ENCODE measurements at regions not wholly inside any gene's neighbourhood (a gene's known extent, or its start where the extent isn't known, plus 50 kb on each side); places are given as distances from the start of the nearest gene placed in this dataset.
A peak's percentile ranks its signal among the peaks of the same experiment; 100 is the strongest.

DNA sequence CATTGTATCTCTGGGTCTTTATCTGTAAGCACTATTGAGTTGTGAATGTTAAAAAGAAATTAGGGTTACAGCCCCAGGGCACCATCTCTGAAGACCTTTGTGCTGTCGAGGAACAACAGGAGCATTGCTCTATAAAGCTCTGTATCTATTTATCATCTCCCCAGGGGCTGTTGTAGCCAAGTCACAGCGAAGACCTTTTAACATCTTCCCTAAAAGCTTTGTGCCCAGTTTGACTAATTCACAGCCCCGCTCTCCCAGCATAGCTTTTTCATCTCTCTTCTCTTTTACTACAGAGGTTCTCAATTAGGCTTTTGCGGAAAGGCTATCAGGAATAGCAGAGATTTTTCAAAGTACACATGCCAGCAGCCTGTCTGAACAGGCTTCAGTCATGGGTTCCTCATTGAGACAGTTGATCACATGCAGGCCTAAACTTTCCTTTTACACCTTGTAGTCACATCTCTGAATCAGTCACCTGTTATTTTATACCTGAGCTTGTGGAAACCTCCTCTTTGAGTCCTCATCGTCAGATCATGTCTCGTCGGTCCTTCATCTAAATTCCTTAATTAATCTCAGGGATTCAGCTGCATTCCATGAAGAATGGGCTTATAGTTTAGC, 140.5 kb downstream of the NPR3 start (continued):
- TF ChIP-seq, protein P1, sequence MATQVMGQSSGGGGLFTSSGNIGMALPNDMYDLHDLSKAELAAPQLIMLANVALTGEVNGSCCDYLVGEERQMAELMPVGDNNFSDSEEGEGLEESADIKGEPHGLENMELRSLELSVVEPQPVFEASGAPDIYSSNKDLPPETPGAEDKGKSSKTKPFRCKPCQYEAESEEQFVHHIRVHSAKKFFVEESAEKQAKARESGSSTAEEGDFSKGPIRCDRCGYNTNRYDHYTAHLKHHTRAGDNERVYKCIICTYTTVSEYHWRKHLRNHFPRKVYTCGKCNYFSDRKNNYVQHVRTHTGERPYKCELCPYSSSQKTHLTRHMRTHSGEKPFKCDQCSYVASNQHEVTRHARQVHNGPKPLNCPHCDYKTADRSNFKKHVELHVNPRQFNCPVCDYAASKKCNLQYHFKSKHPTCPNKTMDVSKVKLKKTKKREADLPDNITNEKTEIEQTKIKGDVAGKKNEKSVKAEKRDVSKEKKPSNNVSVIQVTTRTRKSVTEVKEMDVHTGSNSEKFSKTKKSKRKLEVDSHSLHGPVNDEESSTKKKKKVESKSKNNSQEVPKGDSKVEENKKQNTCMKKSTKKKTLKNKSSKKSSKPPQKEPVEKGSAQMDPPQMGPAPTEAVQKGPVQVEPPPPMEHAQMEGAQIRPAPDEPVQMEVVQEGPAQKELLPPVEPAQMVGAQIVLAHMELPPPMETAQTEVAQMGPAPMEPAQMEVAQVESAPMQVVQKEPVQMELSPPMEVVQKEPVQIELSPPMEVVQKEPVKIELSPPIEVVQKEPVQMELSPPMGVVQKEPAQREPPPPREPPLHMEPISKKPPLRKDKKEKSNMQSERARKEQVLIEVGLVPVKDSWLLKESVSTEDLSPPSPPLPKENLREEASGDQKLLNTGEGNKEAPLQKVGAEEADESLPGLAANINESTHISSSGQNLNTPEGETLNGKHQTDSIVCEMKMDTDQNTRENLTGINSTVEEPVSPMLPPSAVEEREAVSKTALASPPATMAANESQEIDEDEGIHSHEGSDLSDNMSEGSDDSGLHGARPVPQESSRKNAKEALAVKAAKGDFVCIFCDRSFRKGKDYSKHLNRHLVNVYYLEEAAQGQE (IDR thresholded peaks at IDR 0.05; ENCODE audit: unreplicated experiment), result no peak

DNA sequence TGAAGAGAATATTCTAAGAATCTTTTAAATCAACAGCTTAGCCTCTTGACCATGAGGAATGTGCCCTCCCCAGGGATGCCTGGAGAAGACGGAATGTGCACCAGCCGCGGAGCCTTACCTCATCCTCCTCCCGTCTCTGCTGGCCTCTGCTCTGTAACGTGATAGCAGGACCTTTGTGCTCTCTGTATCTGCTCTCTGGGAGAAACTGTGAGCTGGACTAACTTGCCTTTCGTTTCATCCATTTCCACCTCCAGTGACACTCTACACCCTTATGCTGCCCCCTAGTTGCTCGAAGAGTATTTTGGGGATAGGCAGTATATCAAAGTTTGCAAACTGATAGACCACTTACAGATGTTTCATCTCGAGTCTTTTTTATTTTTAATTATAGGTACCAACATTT, 141.4 kb downstream of the NPR3 start:
- no peaks in the 10 kb centered on the region for H3K4me1 ChIP-seq (ENCODE audit: insufficient read depth)
- peak; percentile 86 for DNase-seq (ENCODE audit: low spot score)
- H3K9me3 Mint-ChIP-seq, result peaks cover 3% of the 10 kb centered on the region; the same call in 2 of the 3 replicates
- no peaks in the 10 kb centered on the region for H3F3A ChIP-seq (replicated peaks; ENCODE audit: low read depth)
- H3K27me3 Mint-ChIP-seq (ENCODE audit: insufficient read depth, low read depth, poor library complexity), result peaks cover 8% of the 10 kb centered on the region
- no peaks in the 10 kb centered on the region for H4K20me1 ChIP-seq (replicated peaks; ENCODE audit: insufficient read depth)
- H3K4me1 Mint-ChIP-seq, result peaks cover 10% of the 10 kb centered on the region
- no peak overlapping the region for H3K4me3 ChIP-seq
- no peak overlapping the region for H3K4me3 Mint-ChIP-seq
- no peaks in the 10 kb centered on the region for H3K36me3 Mint-ChIP-seq (ENCODE audit: low read depth)
- ATAC-seq, result peak; percentile 98
- H3K27me3 ChIP-seq (ENCODE audit: insufficient read depth), result 0 out of 2 replicates have a peak, but pooled peaks cover 5% of the 10 kb centered on the region
- no peak for TF ChIP-seq NANOG (IDR thresholded peaks at IDR 0.05; ENCODE audit: borderline replicate concordance)
- TF ChIP-seq CREB1 (CRISPR knock-in tag; IDR thresholded peaks at IDR 0.05; ENCODE audit: low read depth), result no peak
- TF ChIP-seq, protein P2, sequence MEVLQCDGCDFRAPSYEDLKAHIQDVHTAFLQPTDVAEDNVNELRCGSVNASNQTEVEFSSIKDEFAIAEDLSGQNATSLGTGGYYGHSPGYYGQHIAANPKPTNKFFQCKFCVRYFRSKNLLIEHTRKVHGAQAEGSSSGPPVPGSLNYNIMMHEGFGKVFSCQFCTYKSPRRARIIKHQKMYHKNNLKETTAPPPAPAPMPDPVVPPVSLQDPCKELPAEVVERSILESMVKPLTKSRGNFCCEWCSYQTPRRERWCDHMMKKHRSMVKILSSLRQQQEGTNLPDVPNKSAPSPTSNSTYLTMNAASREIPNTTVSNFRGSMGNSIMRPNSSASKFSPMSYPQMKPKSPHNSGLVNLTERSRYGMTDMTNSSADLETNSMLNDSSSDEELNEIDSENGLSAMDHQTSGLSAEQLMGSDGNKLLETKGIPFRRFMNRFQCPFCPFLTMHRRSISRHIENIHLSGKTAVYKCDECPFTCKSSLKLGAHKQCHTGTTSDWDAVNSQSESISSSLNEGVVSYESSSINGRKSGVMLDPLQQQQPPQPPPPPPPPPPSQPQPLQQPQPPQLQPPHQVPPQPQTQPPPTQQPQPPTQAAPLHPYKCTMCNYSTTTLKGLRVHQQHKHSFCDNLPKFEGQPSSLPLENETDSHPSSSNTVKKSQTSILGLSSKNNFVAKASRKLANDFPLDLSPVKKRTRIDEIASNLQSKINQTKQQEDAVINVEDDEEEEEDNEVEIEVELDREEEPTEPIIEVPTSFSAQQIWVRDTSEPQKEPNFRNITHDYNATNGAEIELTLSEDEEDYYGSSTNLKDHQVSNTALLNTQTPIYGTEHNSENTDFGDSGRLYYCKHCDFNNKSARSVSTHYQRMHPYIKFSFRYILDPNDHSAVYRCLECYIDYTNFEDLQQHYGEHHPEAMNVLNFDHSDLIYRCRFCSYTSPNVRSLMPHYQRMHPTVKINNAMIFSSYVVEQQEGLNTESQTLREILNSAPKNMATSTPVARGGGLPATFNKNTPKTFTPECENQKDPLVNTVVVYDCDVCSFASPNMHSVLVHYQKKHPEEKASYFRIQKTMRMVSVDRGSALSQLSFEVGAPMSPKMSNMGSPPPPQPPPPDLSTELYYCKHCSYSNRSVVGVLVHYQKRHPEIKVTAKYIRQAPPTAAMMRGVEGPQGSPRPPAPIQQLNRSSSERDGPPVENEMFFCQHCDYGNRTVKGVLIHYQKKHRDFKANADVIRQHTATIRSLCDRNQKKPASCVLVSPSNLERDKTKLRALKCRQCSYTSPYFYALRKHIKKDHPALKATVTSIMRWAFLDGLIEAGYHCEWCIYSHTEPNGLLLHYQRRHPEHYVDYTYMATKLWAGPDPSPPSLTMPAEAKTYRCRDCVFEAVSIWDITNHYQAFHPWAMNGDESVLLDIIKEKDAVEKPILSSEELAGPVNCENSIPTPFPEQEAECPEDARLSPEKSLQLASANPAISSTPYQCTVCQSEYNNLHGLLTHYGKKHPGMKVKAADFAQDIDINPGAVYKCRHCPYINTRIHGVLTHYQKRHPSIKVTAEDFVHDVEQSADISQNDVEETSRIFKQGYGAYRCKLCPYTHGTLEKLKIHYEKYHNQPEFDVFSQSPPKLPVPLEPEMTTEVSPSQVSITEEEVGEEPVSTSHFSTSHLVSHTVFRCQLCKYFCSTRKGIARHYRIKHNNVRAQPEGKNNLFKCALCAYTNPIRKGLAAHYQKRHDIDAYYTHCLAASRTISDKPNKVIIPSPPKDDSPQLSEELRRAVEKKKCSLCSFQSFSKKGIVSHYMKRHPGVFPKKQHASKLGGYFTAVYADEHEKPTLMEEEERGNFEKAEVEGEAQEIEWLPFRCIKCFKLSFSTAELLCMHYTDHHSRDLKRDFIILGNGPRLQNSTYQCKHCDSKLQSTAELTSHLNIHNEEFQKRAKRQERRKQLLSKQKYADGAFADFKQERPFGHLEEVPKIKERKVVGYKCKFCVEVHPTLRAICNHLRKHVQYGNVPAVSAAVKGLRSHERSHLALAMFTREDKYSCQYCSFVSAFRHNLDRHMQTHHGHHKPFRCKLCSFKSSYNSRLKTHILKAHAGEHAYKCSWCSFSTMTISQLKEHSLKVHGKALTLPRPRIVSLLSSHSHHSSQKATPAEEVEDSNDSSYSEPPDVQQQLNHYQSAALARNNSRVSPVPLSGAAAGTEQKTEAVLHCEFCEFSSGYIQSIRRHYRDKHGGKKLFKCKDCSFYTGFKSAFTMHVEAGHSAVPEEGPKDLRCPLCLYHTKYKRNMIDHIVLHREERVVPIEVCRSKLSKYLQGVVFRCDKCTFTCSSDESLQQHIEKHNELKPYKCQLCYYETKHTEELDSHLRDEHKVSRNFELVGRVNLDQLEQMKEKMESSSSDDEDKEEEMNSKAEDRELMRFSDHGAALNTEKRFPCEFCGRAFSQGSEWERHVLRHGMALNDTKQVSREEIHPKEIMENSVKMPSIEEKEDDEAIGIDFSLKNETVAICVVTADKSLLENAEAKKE (CRISPR knock-in tag; IDR thresholded peaks at IDR 0.05), result peak; percentile 65; the same call in 1 of the 2 replicates
- no peak for TF ChIP-seq POLR2AphosphoS5 (IDR thresholded peaks at IDR 0.05; ENCODE audit: low read depth)
- TF ChIP-seq, protein P3, sequence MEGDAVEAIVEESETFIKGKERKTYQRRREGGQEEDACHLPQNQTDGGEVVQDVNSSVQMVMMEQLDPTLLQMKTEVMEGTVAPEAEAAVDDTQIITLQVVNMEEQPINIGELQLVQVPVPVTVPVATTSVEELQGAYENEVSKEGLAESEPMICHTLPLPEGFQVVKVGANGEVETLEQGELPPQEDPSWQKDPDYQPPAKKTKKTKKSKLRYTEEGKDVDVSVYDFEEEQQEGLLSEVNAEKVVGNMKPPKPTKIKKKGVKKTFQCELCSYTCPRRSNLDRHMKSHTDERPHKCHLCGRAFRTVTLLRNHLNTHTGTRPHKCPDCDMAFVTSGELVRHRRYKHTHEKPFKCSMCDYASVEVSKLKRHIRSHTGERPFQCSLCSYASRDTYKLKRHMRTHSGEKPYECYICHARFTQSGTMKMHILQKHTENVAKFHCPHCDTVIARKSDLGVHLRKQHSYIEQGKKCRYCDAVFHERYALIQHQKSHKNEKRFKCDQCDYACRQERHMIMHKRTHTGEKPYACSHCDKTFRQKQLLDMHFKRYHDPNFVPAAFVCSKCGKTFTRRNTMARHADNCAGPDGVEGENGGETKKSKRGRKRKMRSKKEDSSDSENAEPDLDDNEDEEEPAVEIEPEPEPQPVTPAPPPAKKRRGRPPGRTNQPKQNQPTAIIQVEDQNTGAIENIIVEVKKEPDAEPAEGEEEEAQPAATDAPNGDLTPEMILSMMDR (conservative IDR thresholded peaks at IDR 0.05; ENCODE audit: low read depth in 2 of 2), result peak; percentile 64 to 79
- TF ChIP-seq ZNF114 (CRISPR knock-in tag; IDR thresholded peaks at IDR 0.05), result 0 out of 2 replicates have a peak, but pooled peaks have one; percentile 58
- H3K27ac ChIP-seq (ENCODE audit: low read depth), result no peak overlapping the region
- H2AFZ ChIP-seq, result no peak overlapping the region
- no peaks in the 10 kb centered on the region for H3K36me3 ChIP-seq (ENCODE audit: insufficient read depth)
- no peaks in the 10 kb centered on the region for H3K9me2 ChIP-seq (ENCODE audit: insufficient read depth)
- H3K27ac Mint-ChIP-seq, result no peak overlapping the region
- H3K79me2 ChIP-seq (replicated peaks; ENCODE audit: insufficient read depth), result no peaks in the 10 kb centered on the region
- H3K4me2 ChIP-seq, result no peak overlapping the region

Data from GM23338 (cell line).